Stimulated activated CD8-positive, alpha-beta memory T cell treated with anti-CD3 and anti-CD28 coated beads, Interleukin-7, amount 100 ng/mL, for 24 hours (primary cell): ENCODE measurements at regions not wholly inside any gene's neighbourhood (a gene's known extent, or its start where the extent isn't known, plus 50 kb on each side); places are given as distances from the start of the nearest gene placed in this dataset.

Source experiments
- DNase-seq: peaks from one replicate; pipeline ENCODE4 v3.0.0-alpha.2; 2020; ENCODE audit warnings: low read depth

GRCh38 chr5:96340357-96340756 is 92.7 kb downstream of the PCSK1 start:
- no peak for DNase-seq

- DNase-seq = no peak
These were observed 93.2 kb downstream of the PCSK1 start for GRCh38 chr5:96339862-96340261.

GRCh38 chr5:96338624-96339415 is 94.2 kb downstream of the PCSK1 start:
- DNase-seq = no peak

GRCh38 chr5:96338091-96338490 is 95.0 kb downstream of the PCSK1 start:
- no peak for DNase-seq

GRCh38 chr5:96337048-96337781 is 95.8 kb downstream of the PCSK1 start:
- no peak for DNase-seq

- peak; percentile 20 for DNase-seq
These were observed 96.6 kb downstream of the PCSK1 start for GRCh38 chr5:96336351-96336985.

- no peak for DNase-seq
These were observed 97.2 kb downstream of the PCSK1 start for GRCh38 chr5:96335873-96336272.

- no peak for DNase-seq
These were observed 99.7 kb downstream of the PCSK1 start for GRCh38 chr5:96333391-96333790.

- no peak for DNase-seq
These were observed 100.3 kb downstream of the PCSK1 start for GRCh38 chr5:96332535-96333366.

GRCh38 chr5:96331681-96332361 is 101.2 kb downstream of the PCSK1 start:
- DNase-seq = no peak

- no peak for DNase-seq
These were observed 101.8 kb downstream of the PCSK1 start for GRCh38 chr5:96331210-96331609.

GRCh38 chr5:96330530-96331140 is 102.4 kb downstream of the PCSK1 start:
- DNase-seq = no peak

GRCh38 chr5:96329886-96330529 is 103.0 kb downstream of the PCSK1 start:
- no peak for DNase-seq

- DNase-seq = no peak
These were observed 103.8 kb downstream of the PCSK1 start for GRCh38 chr5:96329289-96329688.

- DNase-seq = no peak
These were observed 105.3 kb downstream of the PCSK1 start for GRCh38 chr5:96327722-96328121.

GRCh38 chr5:96326902-96327301 is 106.1 kb downstream of the PCSK1 start:
- DNase-seq = no peak

GRCh38 chr5:96324708-96325107 is 108.3 kb downstream of the PCSK1 start:
- no peak for DNase-seq

- no peak for DNase-seq
These were observed 110.2 kb downstream of the PCSK1 start for GRCh38 chr5:96322865-96323264.

GRCh38 chr5:96322217-96322616 is 110.8 kb downstream of the PCSK1 start:
- no peak for DNase-seq

GRCh38 chr5:96321345-96321744 is 111.7 kb downstream of the PCSK1 start:
- no peak for DNase-seq

GRCh38 chr5:96320797-96321196 is 112.3 kb downstream of the PCSK1 start:
- no peak for DNase-seq
